Activated T-cell treated with anti-CD3 and anti-CD28 coated beads for 1 hour (primary cell): ENCODE measurements at regions not wholly inside any gene's neighbourhood (a gene's known extent, or its start where the extent isn't known, plus 50 kb on each side); places are given as distances from the start of the nearest gene placed in this dataset.

Experiments
- DNase-seq: peaks from one replicate; pipeline ENCODE4 v3.0.0-alpha.2; 2020; ENCODE audit warnings: low read depth

- DNase-seq, result no peak
These were observed 389.1 kb downstream of the PBX1 start for GRCh38 chr1:164948101-164948500.

GRCh38 chr1:164937291-164937690 is 378.3 kb downstream of the PBX1 start:
- no peak for DNase-seq

GRCh38 chr1:164932580-164932979 is 373.6 kb downstream of the PBX1 start:
- no peak for DNase-seq

GRCh38 chr1:164930833-164931232 is 371.8 kb downstream of the PBX1 start:
- no peak for DNase-seq

- no peak for DNase-seq
These were observed 371.3 kb downstream of the PBX1 start for GRCh38 chr1:164930241-164930640.

GRCh38 chr1:164928232-164928812 is 369.3 kb downstream of the PBX1 start:
- DNase-seq, result no peak

- no peak for DNase-seq
These were observed 367.1 kb downstream of the PBX1 start for GRCh38 chr1:164926107-164926506.

GRCh38 chr1:164922585-164922984 is 363.6 kb downstream of the PBX1 start:
- no peak for DNase-seq

GRCh38 chr1:164921493-164921892 is 362.5 kb downstream of the PBX1 start:
- no peak for DNase-seq

GRCh38 chr1:164918140-164918539 is 359.2 kb downstream of the PBX1 start:
- no peak for DNase-seq

GRCh38 chr1:164914208-164914607 is 355.2 kb downstream of the PBX1 start:
- no peak for DNase-seq

GRCh38 chr1:164912290-164912689 is 353.3 kb downstream of the PBX1 start:
- DNase-seq, result no peak

GRCh38 chr1:164910671-164911070 is 351.7 kb downstream of the PBX1 start:
- no peak for DNase-seq

GRCh38 chr1:164907666-164908065 is 348.7 kb downstream of the PBX1 start:
- DNase-seq, result no peak

GRCh38 chr1:164905869-164906268 is 346.9 kb downstream of the PBX1 start:
- DNase-seq, result no peak

- no peak for DNase-seq
These were observed 343.5 kb downstream of the PBX1 start for GRCh38 chr1:164902491-164902890.
